B cell (primary cell): ENCODE measurements at regions not wholly inside any gene's neighbourhood (a gene's known extent, or its start where the extent isn't known, plus 50 kb on each side); places are given as distances from the start of the nearest gene placed in this dataset.

Experiments
- EZH2 ChIP-seq: IDR thresholded peaks from 2 replicates; pipeline ENCODE4 v1.6.1; 2012; ENCODE audit warnings: borderline replicate concordance, low read depth, mild to moderate bottlenecking, moderate library complexity, low read length; ENCODE audit not compliant: insufficient read depth, poor library complexity, severe bottlenecking
- TF ChIP-seq, protein P1 (sequence below): fragments of 200-600 bp; IDR thresholded peaks from one replicate; pipeline ENCODE4 v1.8.0; 2022; ENCODE audit warnings: antibody characterized with exemption, mild to moderate bottlenecking

- TF ChIP-seq, protein P1, sequence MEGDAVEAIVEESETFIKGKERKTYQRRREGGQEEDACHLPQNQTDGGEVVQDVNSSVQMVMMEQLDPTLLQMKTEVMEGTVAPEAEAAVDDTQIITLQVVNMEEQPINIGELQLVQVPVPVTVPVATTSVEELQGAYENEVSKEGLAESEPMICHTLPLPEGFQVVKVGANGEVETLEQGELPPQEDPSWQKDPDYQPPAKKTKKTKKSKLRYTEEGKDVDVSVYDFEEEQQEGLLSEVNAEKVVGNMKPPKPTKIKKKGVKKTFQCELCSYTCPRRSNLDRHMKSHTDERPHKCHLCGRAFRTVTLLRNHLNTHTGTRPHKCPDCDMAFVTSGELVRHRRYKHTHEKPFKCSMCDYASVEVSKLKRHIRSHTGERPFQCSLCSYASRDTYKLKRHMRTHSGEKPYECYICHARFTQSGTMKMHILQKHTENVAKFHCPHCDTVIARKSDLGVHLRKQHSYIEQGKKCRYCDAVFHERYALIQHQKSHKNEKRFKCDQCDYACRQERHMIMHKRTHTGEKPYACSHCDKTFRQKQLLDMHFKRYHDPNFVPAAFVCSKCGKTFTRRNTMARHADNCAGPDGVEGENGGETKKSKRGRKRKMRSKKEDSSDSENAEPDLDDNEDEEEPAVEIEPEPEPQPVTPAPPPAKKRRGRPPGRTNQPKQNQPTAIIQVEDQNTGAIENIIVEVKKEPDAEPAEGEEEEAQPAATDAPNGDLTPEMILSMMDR, result no peak
- TF ChIP-seq EZH2, result no peak
Measured at GRCh38 chr7:110281362-110281761, 809.6 kb upstream of the LRRN3 start.
